ENCODE measurements at regions not wholly inside any gene's neighbourhood (a gene's known extent, or its start where the extent isn't known, plus 50 kb on each side); places are given as distances from the start of the nearest gene placed in this dataset.

GRCh38 chr3:87350367-87351199, 74.2 kb upstream of the POU1F1 start:
- no peak overlapping the region for H3K27ac ChIP-seq (ENCODE audit: low read depth, low read length)
- H3K9ac ChIP-seq (ENCODE audit: low read depth, low read length) = no peak overlapping the region
- peaks cover 3% of the 10 kb centered on the region; the same call in 1 of the 2 replicates for H3K9me3 ChIP-seq (ENCODE audit: control insufficient read depth, insufficient read depth, low read length)
- no peaks in the 10 kb centered on the region for H3K36me3 ChIP-seq (ENCODE audit: control insufficient read depth, insufficient read depth, low read length)
- no peaks in the 10 kb centered on the region for H3K4me1 ChIP-seq (ENCODE audit: control insufficient read depth, insufficient read depth, low read length)
- H3K27me3 ChIP-seq (ENCODE audit: control insufficient read depth, insufficient read depth, low read length) = no peaks in the 10 kb centered on the region
- no peak overlapping the region for H3K4me3 ChIP-seq (ENCODE audit: low read depth, low read length)

DNA sequence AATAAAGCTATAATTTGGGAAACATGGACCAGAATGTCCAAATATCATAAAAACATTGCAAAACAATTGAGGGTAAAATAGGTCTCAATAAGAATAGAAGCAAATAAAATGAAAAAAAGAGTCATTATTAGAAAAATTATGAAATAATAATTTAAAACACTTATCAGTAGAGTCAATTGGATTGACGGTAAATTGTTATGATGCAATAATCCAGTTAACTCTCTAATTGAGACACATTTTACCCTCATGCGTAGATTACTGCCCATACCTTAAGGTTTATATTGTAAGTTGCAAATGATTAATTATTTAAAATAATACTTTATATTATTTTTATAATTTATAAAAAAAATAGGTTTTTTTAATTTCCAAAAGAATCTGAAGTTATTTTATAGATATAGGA, 73.4 kb upstream of the POU1F1 start:
- Histone ChIP-seq H3K9me3 (ENCODE audit: control insufficient read depth, insufficient read depth, low read length) (peaks cover 3% of the 10 kb centered on the region; the same call in 1 of the 2 replicates), H3K27me3 (ENCODE audit: control insufficient read depth, insufficient read depth, low read length) (no peaks in the 10 kb centered on the region), H3K36me3 (ENCODE audit: control insufficient read depth, insufficient read depth, low read length) (no peaks in the 10 kb centered on the region), H3K4me1 (ENCODE audit: control insufficient read depth, insufficient read depth, low read length) (no peaks in the 10 kb centered on the region), H3K27ac (ENCODE audit: low read depth, low read length) (no peak overlapping the region), H3K4me3 (ENCODE audit: low read depth, low read length) (no peak overlapping the region), H3K9ac (ENCODE audit: low read depth, low read length) (no peak overlapping the region)

GRCh38 chr3:87336761-87337160, 60.4 kb upstream of the POU1F1 start:
- Histone ChIP-seq H3K9me3 (ENCODE audit: control insufficient read depth, insufficient read depth, low read length) (no peaks in the 10 kb centered on the region), H3K36me3 (ENCODE audit: control insufficient read depth, insufficient read depth, low read length) (no peaks in the 10 kb centered on the region), H3K27ac (ENCODE audit: low read depth, low read length) (no peak overlapping the region), H3K9ac (ENCODE audit: low read depth, low read length) (no peak overlapping the region), H3K4me3 (ENCODE audit: low read depth, low read length) (no peak overlapping the region), H3K4me1 (ENCODE audit: control insufficient read depth, insufficient read depth, low read length) (no peaks in the 10 kb centered on the region; the same call in 1 of the 2 replicates), H3K27me3 (ENCODE audit: control insufficient read depth, insufficient read depth, low read length) (no peaks in the 10 kb centered on the region)

DNA sequence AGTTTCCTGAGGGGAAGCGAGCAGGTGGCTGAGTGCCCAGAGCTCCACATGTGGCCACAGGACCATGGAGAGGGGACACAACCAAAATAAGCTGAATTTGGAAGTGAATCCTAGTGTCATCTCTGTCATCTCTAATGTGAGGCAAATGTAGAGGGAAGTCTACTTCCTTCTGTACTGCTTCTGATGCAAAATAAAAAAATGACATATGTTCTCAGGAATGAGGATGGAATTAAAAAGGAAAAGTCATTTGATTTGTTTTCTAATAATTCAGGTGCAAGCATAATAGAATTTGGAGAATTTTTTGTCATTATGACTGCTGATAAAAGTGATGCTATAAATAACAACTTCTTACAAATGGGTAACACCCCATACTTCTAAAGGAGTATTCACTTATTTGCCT, 59.5 kb upstream of the POU1F1 start:
- Histone ChIP-seq H3K27ac (ENCODE audit: low read depth, low read length) (no peak overlapping the region), H3K9me3 (ENCODE audit: control insufficient read depth, insufficient read depth, low read length) (no peaks in the 10 kb centered on the region), H3K27me3 (ENCODE audit: control insufficient read depth, insufficient read depth, low read length) (no peaks in the 10 kb centered on the region), H3K4me1 (ENCODE audit: control insufficient read depth, insufficient read depth, low read length) (no peaks in the 10 kb centered on the region; the same call in 1 of the 2 replicates), H3K36me3 (ENCODE audit: control insufficient read depth, insufficient read depth, low read length) (no peaks in the 10 kb centered on the region), H3K4me3 (ENCODE audit: low read depth, low read length) (no peak overlapping the region), H3K9ac (ENCODE audit: low read depth, low read length) (no peak overlapping the region)

DNA sequence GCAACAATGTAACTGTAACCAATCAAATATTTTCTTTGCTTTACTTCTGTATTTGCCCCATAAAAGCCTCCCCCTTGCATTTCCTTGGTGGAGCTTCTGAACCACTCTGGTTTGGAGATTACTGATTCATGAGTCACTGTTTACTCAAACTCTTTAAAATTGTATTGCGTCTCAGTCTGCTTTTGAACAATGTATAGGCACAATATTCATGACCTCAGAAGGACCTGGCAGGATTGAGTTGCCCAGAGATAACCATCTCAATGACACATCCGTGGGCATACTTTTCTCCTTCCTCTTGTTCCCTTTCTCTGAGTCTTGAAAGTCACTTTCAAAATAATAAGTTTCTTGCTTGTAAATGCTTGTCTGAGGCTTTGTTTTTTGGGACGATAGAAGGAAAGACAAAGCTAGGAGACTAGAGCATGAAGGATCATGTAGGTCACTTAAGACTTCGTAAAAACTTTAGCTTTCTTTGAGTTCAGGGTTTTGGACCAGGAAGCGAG, 57.1 kb upstream of the POU1F1 start:
- H3K9ac ChIP-seq (ENCODE audit: low read depth, low read length) = no peak overlapping the region
- H3K27ac ChIP-seq (ENCODE audit: low read depth, low read length) = no peak overlapping the region
- H3K4me3 ChIP-seq (ENCODE audit: low read depth, low read length) = no peak overlapping the region

GRCh38 chr3:87332789-87333188, 56.4 kb upstream of the POU1F1 start:
- no peaks in the 10 kb centered on the region for H3K9me3 ChIP-seq (ENCODE audit: control insufficient read depth, insufficient read depth, low read length)
- no peak overlapping the region for H3K4me3 ChIP-seq (ENCODE audit: low read depth, low read length)
- H3K36me3 ChIP-seq (ENCODE audit: control insufficient read depth, insufficient read depth, low read length) = no peaks in the 10 kb centered on the region
- no peak overlapping the region for H3K9ac ChIP-seq (ENCODE audit: low read depth, low read length)
- H3K27me3 ChIP-seq (ENCODE audit: control insufficient read depth, insufficient read depth, low read length) = no peaks in the 10 kb centered on the region
- no peaks in the 10 kb centered on the region; the same call in 1 of the 2 replicates for H3K4me1 ChIP-seq (ENCODE audit: control insufficient read depth, insufficient read depth, low read length)
- no peak overlapping the region for H3K27ac ChIP-seq (ENCODE audit: low read depth, low read length)

More for the DNA sequence above, 57.1 kb upstream of the POU1F1 start:
- no peaks in the 10 kb centered on the region; the same call in 1 of the 2 replicates for H3K4me1 ChIP-seq (ENCODE audit: control insufficient read depth, insufficient read depth, low read length)
- H3K27me3 ChIP-seq (ENCODE audit: control insufficient read depth, insufficient read depth, low read length) = no peaks in the 10 kb centered on the region
- no peaks in the 10 kb centered on the region for H3K36me3 ChIP-seq (ENCODE audit: control insufficient read depth, insufficient read depth, low read length)
- H3K9me3 ChIP-seq (ENCODE audit: control insufficient read depth, insufficient read depth, low read length) = no peaks in the 10 kb centered on the region

- Histone ChIP-seq H3K27me3 (ENCODE audit: control insufficient read depth, insufficient read depth, low read length) (no peaks in the 10 kb centered on the region), H3K36me3 (ENCODE audit: control insufficient read depth, insufficient read depth, low read length) (no peaks in the 10 kb centered on the region), H3K4me1 (ENCODE audit: control insufficient read depth, insufficient read depth, low read length) (no peaks in the 10 kb centered on the region; the same call in 1 of the 2 replicates), H3K4me3 (ENCODE audit: low read depth, low read length) (no peak overlapping the region), H3K9me3 (ENCODE audit: control insufficient read depth, insufficient read depth, low read length) (no peaks in the 10 kb centered on the region), H3K27ac (ENCODE audit: low read depth, low read length) (no peak overlapping the region), H3K9ac (ENCODE audit: low read depth, low read length) (no peak overlapping the region)
Measured at GRCh38 chr3:87329065-87329464, 52.7 kb upstream of the POU1F1 start.
